Panc1 (cell line): ENCODE measurements at regions not wholly inside any gene's neighbourhood (a gene's known extent, or its start where the extent isn't known, plus 50 kb on each side); places are given as distances from the start of the nearest gene placed in this dataset.

Source experiments
- ATAC-seq: fragments of 200-7000 bp; cut with Tn5 transposase; 2 replicates; pipeline ENCODE4 v1.9.1; 2020; ENCODE audit warnings: mild to moderate bottlenecking, moderate library complexity
- BruUV-seq: library from RNA; stranded (reverse); fragments of 400-500 nt; replicated peaks from 2 replicates; lab custom pipeline; 2021; lab: Mats Ljungman, UMichigan
- CTCF ChIA-PET: fragments of 300-600 bp; sonication (Branson Sonifier 250); formaldehyde crosslinking; loops from one replicate; lab custom pipeline; 2022; ENCODE audit warnings: antibody characterized with exemption; lab: Charles Lee
- POLR2A ChIA-PET: fragments of 300-600 bp; sonication (Branson Sonifier 250); formaldehyde crosslinking; loops from one replicate; lab custom pipeline; 2022; ENCODE audit warnings: antibody characterized with exemption; lab: Charles Lee
- DNase-seq: peaks from one replicate; pipeline ENCODE4 v3.0.0-alpha.2; 2010; ENCODE audit warnings: low read depth, low spot score
- H3K27ac ChIP-seq: 2 replicates; pipeline ENCODE4 v1.5.1; 2011; ENCODE audit warnings: mild to moderate bottlenecking, low read length, inconsistent platforms
- H3K27me3 ChIP-seq: fragments of 200-500 bp; sonication (Bioruptor generic); 2 replicates; pipeline ENCODE4 v1.6.0; 2014; ENCODE audit warnings: low read length, inconsistent platforms; ENCODE audit not compliant: control insufficient read depth, insufficient read depth
- H3K36me3 ChIP-seq: fragments of 200-500 bp; sonication (Bioruptor generic); 2 replicates; pipeline ENCODE4 v1.5.1; 2014; ENCODE audit warnings: inconsistent platforms, mild to moderate bottlenecking, low read length, moderate library complexity; ENCODE audit not compliant: control insufficient read depth, insufficient read depth
- H3K4me1 ChIP-seq: 2 replicates; pipeline ENCODE4 v1.5.1; 2011; ENCODE audit warnings: inconsistent platforms, mild to moderate bottlenecking, low read length, moderate library complexity; ENCODE audit not compliant: control insufficient read depth, insufficient read depth
- H3K4me3 ChIP-seq, 2 experiments: 2 replicates each; pipeline ENCODE4 v1.5.1; 2011 to 2012; ENCODE audit warnings: low read depth in 2 of 2, low read length in 2 of 2, mild to moderate bottlenecking in 2 of 2, inconsistent platforms in 1 of 2, moderate library complexity in 1 of 2
- H3K9me3 ChIP-seq: fragments of 200-500 bp; sonication (Bioruptor generic); 2 replicates; pipeline ENCODE4 v1.5.1; 2014; ENCODE audit warnings: low read depth, mild to moderate bottlenecking, inconsistent platforms, low read length, moderate library complexity; ENCODE audit not compliant: control insufficient read depth, insufficient read depth
- POLR2AphosphoS5 ChIP-seq: IDR thresholded peaks from 2 replicates; pipeline ENCODE4 v1.6.1; 2012; ENCODE audit warnings: mild to moderate bottlenecking, low read depth, low read length, moderate library complexity
- SIN3A ChIP-seq: IDR thresholded peaks from 2 replicates; pipeline ENCODE4 v1.6.1; 2012; ENCODE audit warnings: low read depth, mild to moderate bottlenecking, low read length, moderate library complexity, borderline replicate concordance; ENCODE audit not compliant: insufficient read depth
- TCF7L2 ChIP-seq: IDR thresholded peaks from 2 replicates; pipeline ENCODE4 v1.6.1; 2011; ENCODE audit warnings: mild to moderate bottlenecking, low read depth, low read length, inconsistent platforms
- in situ Hi-C: cut with HindIII; loops from 2 replicates; pipeline ENCODE4 v1.10.0; 2016; ENCODE audit warnings: low sequenced_read_pairs, low pct_unique_long_range_greater_than_20kb
- intact Hi-C: fragments of 100-400 bp; cut with micrococcal nuclease; formaldehyde crosslinking; loops from one replicate; pipeline ENCODE4 v1.10.0; 2022; ENCODE audit not compliant: unreplicated experiment
- TF ChIP-seq, protein P1 (sequence below): fragments of 450-650 bp; IDR thresholded peaks from 2 replicates; pipeline ENCODE4 v1.5.1; 2017; ENCODE audit warnings: mild to moderate bottlenecking
- TF ChIP-seq, protein P2 (sequence below), 2 experiments: IDR thresholded peaks; 2 replicates each; pipeline ENCODE4 v1.6.1; 2011 to 2012; ENCODE audit warnings: low read depth in 2 of 2, control low read depth in 1 of 2, low read length in 1 of 2, mild to moderate bottlenecking in 1 of 2, moderate library complexity in 1 of 2; ENCODE audit not compliant: insufficient read depth in 1 of 2

DNA sequence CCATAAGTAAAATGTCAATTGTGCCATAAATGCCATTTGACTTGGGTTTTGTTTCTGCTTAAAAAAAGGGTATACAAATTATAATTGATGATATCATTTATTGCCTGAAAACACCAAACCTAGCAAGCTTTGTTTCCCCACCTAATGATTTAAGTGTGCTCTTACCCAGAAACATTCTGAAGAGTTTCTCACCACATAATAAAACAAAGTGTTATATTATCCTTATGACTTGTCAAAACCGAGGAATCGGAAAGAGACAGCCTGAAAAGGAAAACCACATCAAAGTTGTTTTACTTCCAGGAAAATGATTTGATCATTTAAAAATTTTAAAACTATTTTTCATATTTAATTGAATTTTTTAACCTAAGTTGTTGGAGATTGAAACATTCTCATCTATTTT, 170.5 kb upstream of the SLC39A10 start:
- ATAC-seq (no peak), DNase-seq (no peak)
- H3K36me3 ChIP-seq, result no peaks in the 10 kb centered on the region
- no peaks in the 10 kb centered on the region for H3K9me3 ChIP-seq
- H3K4me1 ChIP-seq, result peaks cover 19% of the 10 kb centered on the region
- peak overlapping the region; percentile 82 for H3K27ac ChIP-seq
- ChIA-PET POLR2A (no interaction called here), CTCF (no interaction called here)
- no peak overlapping the region for H3K4me3 ChIP-seq
- intact Hi-C loops (no loop called here), in situ Hi-C loops (no loop called here)
- TF ChIP-seq SIN3A (no peak), TCF7L2 (no peak), POLR2AphosphoS5 (no peak)
- TF ChIP-seq, protein P1, sequence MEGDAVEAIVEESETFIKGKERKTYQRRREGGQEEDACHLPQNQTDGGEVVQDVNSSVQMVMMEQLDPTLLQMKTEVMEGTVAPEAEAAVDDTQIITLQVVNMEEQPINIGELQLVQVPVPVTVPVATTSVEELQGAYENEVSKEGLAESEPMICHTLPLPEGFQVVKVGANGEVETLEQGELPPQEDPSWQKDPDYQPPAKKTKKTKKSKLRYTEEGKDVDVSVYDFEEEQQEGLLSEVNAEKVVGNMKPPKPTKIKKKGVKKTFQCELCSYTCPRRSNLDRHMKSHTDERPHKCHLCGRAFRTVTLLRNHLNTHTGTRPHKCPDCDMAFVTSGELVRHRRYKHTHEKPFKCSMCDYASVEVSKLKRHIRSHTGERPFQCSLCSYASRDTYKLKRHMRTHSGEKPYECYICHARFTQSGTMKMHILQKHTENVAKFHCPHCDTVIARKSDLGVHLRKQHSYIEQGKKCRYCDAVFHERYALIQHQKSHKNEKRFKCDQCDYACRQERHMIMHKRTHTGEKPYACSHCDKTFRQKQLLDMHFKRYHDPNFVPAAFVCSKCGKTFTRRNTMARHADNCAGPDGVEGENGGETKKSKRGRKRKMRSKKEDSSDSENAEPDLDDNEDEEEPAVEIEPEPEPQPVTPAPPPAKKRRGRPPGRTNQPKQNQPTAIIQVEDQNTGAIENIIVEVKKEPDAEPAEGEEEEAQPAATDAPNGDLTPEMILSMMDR, result no peak
- TF ChIP-seq, protein P2, sequence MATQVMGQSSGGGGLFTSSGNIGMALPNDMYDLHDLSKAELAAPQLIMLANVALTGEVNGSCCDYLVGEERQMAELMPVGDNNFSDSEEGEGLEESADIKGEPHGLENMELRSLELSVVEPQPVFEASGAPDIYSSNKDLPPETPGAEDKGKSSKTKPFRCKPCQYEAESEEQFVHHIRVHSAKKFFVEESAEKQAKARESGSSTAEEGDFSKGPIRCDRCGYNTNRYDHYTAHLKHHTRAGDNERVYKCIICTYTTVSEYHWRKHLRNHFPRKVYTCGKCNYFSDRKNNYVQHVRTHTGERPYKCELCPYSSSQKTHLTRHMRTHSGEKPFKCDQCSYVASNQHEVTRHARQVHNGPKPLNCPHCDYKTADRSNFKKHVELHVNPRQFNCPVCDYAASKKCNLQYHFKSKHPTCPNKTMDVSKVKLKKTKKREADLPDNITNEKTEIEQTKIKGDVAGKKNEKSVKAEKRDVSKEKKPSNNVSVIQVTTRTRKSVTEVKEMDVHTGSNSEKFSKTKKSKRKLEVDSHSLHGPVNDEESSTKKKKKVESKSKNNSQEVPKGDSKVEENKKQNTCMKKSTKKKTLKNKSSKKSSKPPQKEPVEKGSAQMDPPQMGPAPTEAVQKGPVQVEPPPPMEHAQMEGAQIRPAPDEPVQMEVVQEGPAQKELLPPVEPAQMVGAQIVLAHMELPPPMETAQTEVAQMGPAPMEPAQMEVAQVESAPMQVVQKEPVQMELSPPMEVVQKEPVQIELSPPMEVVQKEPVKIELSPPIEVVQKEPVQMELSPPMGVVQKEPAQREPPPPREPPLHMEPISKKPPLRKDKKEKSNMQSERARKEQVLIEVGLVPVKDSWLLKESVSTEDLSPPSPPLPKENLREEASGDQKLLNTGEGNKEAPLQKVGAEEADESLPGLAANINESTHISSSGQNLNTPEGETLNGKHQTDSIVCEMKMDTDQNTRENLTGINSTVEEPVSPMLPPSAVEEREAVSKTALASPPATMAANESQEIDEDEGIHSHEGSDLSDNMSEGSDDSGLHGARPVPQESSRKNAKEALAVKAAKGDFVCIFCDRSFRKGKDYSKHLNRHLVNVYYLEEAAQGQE (IDR thresholded peaks at IDR 0.05; ENCODE audit: insufficient read depth in 1 of 2, low read depth in 2 of 2, low read length in 1 of 2), result no peak
- H3K27me3 ChIP-seq, result no peaks in the 10 kb centered on the region
- BruUV-seq, result no TSS peak

DNA sequence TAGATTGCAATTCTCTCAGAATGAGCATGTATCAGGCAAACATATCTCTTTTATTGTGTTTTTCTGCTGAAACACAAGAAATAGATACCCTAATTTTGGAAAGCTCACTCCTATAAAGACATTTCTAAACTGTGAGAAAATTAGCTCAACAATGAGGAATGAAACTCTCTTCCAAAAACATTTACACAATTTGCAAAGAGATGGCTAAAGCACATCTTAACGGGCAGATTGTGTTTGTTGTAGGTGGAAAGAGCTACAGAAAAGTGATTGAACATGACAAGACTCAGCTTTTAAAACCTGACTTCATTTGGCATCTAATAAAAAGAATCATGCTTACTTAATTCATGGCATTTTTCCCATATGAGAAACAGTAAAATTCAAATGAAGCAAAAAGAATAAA, 175.0 kb upstream of the SLC39A10 start:
- TF ChIP-seq, protein P2 (IDR thresholded peaks at IDR 0.05; ENCODE audit: insufficient read depth in 1 of 2, low read depth in 2 of 2, low read length in 1 of 2), result no peak
- TF ChIP-seq TCF7L2, result no peak
- TF ChIP-seq, protein P1, result no peak
- TF ChIP-seq SIN3A, result no peak
- no peak for TF ChIP-seq POLR2AphosphoS5
- intact Hi-C loops, result no loop called here
- Histone ChIP-seq H3K36me3 (no peaks in the 10 kb centered on the region), H3K4me3 (no peak overlapping the region), H3K4me1 (peaks cover 9% of the 10 kb centered on the region; the same call in 1 of the 2 replicates), H3K27ac (peak overlapping the region; percentile 29; the same call in 1 of the 2 replicates), H3K27me3 (no peaks in the 10 kb centered on the region), H3K9me3 (no peaks in the 10 kb centered on the region)
- ChIA-PET POLR2A (no interaction called here), CTCF (no interaction called here)
- no TSS peak for BruUV-seq
- ATAC-seq, result no peak
- in situ Hi-C loops, result no loop called here
- DNase-seq, result no peak
